Tibial nerve (tissue), 4 donors: ENCODE measurements at regions not wholly inside any gene's neighbourhood (a gene's known extent, or its start where the extent isn't known, plus 50 kb on each side); places are given as distances from the start of the nearest gene placed in this dataset.

Experiments used
- CTCF ChIP-seq, 5 experiments: fragments of 200-600 bp in 3 of 5; fragments of 450-650 bp in 2 of 5; sonication (generic) in 3 of 5; IDR thresholded peaks; one replicate each; pipeline ENCODE4 v1.5.1; 2016 to 2019; ENCODE audit warnings: antibody characterized with exemption in 5 of 5, mild to moderate bottlenecking in 3 of 5, moderate library complexity in 2 of 5
- EP300 ChIP-seq, 2 donors: sonication (generic); formaldehyde crosslinking; IDR thresholded peaks; one replicate each; pipeline ENCODE4 v1.6.1; 2017; ENCODE audit warnings: antibody characterized with exemption in 2 of 2, mild to moderate bottlenecking in 1 of 2
- POLR2A ChIP-seq, 2 donors: fragments of 450-650 bp; IDR thresholded peaks; one replicate each; pipeline ENCODE4 v1.6.1; 2017; ENCODE audit warnings: antibody characterized with exemption in 2 of 2, mild to moderate bottlenecking in 2 of 2, moderate library complexity in 2 of 2

- TF ChIP-seq CTCF (IDR thresholded peaks at IDR 0.05) (no peak), POLR2A (IDR thresholded peaks at IDR 0.05) (no peak), EP300 (IDR thresholded peaks at IDR 0.05) (no peak)
Observed at GRCh38 chr1:4957027-4957426, 302.6 kb downstream of the AJAP1 start.
